GM19372 (cell line): ENCODE measurements at regions not wholly inside any gene's neighbourhood (a gene's known extent, or its start where the extent isn't known, plus 50 kb on each side); places are given as distances from the start of the nearest gene placed in this dataset.
"Not testable (repeated sequence)": the region's sequence is repeated elsewhere in the genome, so short reads cannot be mapped to it uniquely, and the experiment has no call there.

ENCODE experiments used
- ATAC-seq: cut with Tn5 transposase; IDR thresholded peaks from one replicate; pipeline ENCODE4 v1.9.1; 2021; ENCODE audit warnings: mild to moderate bottlenecking, low read depth, moderate library complexity; ENCODE audit not compliant: unreplicated experiment

DNA sequence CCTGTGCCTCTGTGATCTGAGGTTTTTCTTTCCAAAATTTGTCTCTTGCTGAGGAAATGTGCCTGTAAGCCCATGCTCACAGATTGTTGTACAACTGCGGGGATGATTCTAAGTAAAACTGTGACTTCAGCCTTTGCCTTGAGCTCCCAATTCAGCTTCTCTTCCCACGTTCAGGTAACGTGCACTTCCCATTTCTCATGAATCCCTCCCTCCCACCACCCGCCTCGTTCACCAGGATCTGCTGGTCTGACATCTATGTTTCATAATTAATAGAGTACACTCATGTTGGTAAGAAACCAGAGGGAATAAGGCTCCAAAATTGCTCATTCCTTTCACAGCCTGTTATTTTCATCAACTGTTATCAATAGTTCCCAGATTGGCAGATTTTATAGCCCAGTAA lies 332.6 kb upstream of the TPK1 start:
- ATAC-seq = no peak

DNA sequence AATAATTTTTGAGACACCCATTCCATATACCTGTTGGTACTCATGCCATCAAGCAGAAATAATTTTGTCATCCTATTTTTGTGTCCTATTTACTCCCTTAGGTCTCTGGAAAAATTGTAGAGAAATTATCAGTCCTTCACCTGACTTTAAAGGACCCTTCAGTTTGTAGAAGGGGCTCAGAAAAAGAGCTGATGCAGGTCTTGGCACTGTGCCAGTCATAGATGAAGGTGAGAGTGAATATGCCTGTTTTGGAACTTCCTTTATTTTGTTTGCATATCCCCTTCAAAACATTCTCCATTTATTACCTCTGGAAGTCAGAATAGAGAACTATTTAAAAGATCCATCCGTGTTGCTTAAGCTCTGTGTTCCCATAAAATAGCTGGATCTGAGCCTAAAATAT lies 321.0 kb upstream of the TPK1 start:
- no peak for ATAC-seq

DNA sequence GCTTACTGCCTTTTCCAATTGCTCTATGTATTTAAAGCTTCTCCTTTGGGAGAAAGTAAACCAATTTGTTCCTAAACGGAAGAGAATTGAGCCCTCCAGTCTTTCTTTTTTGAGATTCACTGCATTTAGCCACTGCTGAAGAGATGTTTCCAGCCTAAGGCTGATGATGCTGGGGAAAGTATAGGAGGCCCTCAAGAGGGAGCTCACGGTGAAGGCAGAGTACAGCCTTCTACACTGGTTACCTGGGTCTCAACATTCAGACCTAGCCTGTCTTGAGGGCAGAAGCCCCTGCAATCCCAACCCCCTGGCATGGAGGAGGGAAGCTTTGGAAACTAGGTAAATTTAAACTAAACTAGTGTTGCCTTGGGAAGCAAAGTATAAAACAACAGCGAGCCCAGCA lies 316.7 kb upstream of the TPK1 start:
- no peak for ATAC-seq

DNA sequence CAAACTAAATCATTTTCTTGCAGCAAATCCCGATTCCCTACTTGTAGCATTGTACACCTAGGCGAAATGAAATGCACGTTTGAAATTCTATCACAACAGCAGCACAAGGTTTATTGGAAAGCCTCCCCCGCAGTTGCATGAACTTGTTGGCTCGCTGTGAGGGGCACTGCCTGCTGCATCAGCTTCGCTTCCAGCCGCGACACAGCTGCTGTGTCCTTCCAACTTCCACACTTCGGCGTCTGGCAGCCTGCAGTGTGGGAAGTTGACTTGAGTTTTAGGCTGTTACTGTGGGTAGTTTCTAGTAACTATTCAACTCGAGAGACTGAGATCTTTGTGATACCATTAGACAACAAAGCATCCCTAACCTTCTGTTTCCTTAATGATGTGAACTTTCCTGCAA lies 315.8 kb upstream of the TPK1 start:
- no peak for ATAC-seq

DNA sequence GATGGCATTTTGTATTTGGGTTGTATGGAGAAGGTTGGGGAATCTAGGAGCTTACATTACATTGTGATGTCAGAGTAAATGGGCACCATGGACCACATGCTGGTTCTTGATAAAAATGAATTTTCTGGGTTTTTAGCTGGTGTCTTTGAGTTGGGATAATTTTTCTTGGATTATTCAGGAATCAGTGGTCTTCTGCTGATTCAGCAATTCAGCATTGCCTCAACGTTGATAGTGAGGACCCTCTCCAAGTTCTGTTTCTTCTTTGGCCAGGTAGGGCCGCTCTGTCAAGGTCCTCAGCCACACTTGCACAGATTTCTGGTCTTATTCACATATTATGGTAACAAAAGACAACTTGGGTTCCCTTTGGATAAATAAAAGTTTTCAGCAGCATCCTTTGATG lies 312.0 kb upstream of the TPK1 start:
- ATAC-seq = no peak

DNA sequence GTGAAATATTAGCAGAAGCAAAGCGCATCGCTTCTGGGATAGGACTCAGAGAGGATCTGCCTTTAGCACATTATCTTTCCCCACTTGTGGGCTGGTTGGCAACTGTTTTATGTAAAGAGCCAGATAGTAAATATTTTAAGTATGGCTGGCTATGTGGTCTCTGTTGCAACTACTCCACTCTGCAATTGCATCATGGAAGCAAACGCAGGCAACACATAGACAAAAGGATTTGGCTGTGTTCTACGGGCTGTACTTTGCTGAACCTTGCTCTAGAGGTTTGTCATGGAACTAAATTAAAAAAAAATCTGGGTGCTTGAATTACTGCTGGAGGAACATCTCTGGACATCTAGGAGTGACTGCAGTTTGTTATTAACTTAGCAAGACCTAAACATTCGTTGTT lies 307.8 kb upstream of the TPK1 start:
- ATAC-seq = no peak

DNA sequence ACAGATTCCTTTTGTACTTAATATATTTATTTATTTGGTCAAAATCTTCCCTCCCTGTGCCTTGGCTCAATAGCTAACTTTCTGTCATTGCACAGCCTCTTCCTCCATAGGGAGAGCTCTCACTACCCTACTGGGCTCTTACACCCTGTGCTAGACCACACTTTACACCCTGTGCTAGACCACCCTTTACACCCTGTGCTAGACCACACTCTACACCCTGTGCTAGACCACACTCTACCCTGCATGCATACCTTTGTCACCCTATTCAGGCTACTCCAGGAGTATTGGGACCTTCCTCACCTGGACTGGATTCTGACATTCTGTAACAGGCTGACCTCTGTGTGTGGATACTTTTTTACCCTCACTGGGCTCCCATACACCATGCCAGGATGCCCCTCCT lies 298.5 kb upstream of the TPK1 start:
- no peak for ATAC-seq

DNA sequence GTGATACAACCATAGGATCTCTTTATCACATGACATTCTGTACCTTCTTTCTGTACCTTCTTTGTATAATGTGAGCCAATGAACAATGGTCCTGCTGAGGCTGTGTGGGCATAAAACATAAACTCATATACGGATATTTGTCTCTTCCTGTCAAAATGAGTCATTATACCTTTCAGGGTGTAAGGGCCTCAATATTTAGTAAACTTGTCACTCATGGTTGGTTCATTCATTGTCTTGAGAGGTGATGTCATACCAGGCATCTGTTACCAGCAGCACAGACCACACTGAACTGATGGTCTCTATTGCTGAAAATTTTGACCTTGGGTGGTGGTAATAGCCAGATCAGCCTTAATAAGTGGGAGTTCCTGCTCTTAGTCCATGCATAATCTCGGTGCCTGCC lies 287.6 kb upstream of the TPK1 start:
- no peak for ATAC-seq

DNA sequence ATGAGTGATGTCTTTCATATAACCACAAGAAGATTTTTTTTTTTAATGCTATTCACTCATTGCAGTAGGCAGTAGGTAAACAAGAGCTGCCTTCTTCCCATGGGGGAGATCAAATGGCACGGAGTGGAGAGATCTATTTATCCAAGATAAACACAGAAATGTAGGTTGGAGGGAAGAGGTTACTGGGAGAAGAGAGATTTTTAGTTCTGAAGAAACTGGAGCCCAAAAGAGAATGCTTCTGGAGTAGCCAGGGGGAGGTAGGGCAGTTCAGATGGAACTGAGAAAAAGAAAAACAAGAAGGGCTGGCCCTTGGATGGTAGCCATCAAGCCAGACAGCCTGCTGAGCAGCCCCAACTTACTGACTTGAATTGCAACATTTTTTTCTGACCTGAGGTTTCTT lies 270.1 kb upstream of the TPK1 start:
- no peak for ATAC-seq

DNA sequence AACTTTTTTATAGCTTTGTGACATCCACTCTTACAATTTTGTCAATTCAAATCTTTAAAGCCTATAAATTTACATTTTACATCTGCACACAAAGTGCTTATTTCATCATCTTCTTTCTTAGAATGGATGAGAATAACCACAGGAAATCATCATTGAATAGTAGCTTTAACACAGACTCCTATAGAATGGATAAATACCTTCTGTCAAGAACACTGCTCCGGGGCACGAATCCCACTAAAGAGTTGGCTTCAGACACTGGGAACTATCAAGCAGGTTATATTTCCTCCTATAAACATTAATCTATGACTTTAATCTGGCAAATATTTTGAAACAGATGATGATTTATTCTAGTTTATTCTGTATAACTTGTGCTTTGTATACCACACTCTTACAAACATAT lies 269.7 kb upstream of the TPK1 start:
- ATAC-seq = no peak

DNA sequence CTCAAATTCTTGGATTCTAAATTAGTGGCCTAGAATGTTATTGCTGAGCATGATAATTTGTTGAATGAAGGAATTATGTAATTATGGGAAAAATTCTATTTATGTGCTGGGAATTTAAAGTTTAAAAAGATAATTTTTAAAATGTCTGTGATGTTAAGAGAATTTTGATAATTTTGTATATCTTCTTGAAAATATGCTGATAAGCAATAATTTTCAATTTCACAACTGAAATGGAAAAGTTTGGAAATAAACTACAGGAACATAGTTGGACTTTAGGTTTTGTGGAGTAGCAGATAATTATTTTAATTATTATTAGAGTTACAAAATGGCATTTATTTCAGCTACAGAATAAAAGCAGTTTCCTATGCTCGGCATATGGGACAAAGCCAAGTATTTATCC lies 268.5 kb upstream of the TPK1 start:
- no peak for ATAC-seq

DNA sequence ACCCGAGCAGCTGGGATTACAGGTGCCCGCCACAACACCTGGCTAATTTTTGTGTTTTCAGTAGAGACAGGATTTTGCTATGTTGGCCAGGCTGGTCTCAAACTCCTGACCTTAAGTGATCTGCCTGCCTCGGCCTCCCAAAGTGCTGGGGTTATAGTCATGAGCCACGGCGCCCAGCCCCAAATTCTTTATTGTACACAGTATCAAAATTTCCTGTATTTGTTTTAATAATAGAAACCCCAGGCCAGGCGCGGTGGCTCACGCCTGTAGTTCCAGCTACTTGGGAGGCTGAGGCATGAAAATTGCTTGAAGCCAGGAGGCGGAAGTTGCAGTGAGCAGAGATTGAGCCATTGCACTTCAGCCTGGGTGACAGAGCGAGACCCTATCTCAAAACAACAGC lies 266.3 kb upstream of the TPK1 start:
- not testable (repeated sequence) for ATAC-seq

DNA sequence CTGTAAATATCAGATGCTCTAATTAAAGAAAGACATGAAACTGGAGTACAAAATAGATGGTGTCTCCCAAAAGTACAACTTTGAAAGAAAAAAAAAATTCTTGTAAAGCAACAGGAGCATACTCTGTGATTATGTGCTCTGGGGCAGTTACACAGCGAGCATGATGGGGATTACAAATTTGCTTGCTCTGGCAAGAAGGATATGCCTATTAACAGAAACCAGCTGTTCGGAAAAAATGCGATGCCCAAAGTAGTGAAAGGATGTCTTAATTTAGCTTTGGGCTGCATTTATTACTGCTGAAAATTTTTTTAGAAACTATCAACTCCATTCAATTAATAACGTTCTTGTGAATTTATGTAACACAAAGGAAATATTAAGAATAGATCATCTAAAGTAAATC lies 256.9 kb upstream of the TPK1 start:
- ATAC-seq = no peak

DNA sequence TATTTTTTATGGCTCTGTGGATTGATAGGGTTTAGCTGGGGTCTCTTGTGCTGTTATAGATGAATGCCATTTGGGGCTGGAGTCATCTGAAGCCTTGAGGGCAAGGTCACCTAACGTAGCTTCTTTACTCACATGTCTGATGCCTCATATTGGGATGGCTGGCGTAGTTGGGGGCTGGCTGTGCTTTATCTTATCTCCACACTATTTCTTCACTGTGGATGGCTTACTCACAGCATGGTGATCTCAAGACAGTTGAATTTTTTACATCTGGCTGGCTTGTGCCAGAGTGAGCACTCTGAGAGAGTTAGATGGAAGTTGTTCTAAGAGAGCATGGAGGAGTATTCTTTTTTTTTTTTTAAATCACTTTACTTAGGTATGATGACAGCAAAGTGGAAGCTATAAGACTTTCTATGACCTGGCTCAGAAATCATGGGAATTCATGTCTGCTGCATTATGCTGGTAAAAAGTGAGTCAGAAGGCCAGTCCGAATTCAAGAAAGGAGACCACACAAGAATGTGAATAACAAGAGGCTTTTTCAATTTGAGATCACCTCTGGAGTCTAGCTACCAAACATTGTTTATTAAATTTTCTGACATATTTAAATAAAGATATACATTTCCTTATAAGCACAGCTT lies 252.4 kb upstream of the TPK1 start:
- ATAC-seq = no peak

DNA sequence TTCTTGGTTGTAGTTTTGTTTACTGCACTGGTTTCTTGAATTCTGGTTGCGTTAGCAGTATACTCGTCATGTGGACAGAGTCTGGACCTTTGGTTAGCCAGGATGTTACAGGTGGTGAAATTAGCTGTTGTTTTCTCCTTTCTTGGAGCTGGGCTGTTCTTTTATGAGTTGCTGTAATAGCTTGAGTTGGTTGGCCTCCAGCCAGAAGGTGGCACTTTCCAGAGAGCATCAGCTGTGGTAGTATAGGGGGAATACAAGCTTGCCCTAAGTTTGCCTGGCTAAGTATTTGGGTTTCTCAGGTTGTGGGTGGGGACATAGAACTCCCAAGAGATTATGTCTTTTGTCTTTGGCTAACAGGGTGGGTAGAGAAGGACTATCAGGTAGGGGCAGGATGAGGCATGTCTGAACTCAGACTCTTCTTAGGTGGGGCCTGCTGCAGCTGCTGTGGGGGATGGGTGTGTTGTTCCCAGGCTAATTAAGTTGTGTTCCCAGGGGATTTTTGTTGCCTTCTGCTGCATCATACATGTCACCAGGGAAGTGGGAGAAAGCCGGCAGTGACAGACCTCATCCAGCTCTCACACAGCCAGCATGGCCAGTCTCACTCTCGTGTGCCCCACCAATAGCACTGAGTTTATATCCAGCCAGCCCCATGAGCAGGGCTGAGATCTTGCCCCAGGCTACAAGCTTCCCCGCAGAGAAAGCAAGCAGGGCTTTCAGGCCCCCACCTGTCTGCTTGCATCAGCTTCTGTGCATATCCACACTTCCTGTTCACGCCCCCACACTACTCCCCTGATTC lies 246.7 kb upstream of the TPK1 start:
- no peak for ATAC-seq

DNA sequence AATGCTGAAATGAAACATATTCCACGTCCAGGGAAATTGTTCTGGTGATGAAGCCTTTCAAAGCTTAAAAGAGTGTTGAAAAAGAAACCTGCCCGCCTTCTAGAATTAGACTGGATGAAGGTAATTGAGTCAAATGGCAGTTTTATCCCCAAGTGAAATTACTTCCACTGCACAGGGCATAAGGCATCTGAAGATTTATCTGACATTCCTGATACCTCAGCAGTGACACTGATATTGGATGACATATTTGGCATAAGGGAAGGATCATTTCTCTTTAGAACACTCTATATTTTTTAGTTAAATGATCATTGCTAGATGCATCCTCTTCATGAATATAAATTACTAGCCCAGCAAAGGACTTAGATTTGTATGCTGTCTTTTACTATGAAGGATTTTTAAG lies 229.6 kb upstream of the TPK1 start:
- no peak for ATAC-seq

DNA sequence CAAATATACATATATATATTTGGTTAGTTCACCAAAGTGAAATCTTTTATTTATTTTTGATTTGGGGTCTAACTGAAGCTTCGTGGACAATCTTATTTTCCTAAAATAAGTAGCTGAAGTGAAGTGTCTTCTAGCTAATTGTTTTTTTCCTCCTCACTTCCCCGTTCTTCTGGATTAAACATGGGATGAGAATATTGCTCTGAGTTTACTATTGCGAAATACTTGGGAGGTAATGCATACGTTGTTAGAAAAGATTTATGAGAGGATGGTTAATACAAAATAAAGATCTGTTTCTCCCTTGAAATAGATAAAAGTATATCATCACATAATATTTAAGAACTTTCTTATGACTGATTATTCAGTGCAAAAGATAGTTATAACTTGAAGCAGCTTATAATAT lies 228.3 kb upstream of the TPK1 start:
- no peak for ATAC-seq

DNA sequence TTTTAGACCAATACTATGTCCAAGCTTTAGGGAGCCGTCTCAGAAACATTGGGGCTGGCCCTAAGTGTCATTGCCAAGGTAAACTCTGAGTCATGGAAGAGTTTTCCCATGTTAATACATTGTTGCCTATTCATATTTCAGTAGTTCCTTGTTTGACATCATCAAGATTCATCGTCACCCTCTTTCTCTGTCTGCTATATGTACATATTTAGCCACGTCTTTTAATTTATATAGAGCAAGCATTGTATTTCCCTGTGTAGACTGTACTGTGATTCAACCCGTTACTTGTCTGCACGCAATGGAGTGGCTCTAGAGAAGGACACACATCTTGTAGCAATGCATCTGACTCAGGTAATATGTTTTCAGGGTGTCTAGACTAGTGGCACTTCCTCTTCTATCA lies 217.9 kb upstream of the TPK1 start:
- ATAC-seq = no peak

DNA sequence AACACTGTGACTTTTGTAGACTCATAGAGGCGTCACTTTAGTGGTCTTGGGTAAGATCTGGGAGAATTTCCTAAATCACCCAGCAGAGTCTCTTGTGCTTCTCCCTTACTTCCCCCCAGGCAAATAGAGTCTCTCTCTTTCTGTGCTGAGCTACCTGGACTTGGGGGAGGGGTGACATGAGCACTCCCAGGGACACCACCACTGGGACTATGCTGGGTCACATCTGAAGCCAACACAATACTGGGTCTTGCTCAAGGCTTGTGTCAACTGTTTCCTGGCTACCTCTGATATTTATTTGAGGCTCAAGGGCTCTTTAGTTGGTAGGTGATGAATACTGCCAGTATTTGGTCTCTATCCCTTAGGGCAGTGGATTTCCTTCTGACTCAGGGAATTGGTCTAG lies 214.6 kb upstream of the TPK1 start:
- no peak for ATAC-seq

DNA sequence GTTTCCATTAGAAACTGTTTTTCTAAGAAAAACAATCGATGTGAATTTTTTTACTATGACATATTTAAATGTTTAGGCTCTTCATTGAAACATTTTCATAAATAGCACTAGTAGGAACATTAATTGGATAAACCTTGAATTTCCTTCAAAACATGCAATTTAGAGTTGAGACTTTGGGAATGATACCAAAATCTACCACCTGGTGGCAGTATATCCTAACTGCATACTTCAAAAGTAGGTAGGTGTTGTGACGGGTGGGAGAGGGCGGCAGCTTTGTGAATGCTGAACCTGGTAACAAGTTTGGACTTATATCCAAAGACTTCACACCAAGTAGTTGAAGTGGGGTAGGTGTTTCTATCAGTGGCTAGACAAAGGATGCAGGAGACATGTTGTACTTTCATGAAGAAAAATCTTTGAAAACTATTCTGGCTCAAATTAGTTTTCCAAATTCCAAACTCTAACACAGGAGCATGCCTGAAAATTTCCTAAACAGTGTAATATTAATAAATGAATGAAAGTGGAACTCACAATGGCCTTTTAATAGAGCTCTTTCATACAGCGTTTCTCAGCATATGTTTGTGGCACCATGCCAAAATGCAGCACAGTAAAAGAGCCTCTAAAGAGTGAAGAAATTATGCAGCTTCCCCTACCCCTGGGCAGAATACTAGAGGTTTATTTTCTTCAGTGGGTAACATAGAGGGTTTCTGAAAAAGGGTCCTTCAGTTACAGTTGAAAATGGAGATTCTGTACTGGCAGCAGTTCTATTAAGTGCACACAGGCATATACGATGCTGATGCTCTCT lies 201.0 kb upstream of the TPK1 start:
- ATAC-seq = peak; percentile 81

DNA sequence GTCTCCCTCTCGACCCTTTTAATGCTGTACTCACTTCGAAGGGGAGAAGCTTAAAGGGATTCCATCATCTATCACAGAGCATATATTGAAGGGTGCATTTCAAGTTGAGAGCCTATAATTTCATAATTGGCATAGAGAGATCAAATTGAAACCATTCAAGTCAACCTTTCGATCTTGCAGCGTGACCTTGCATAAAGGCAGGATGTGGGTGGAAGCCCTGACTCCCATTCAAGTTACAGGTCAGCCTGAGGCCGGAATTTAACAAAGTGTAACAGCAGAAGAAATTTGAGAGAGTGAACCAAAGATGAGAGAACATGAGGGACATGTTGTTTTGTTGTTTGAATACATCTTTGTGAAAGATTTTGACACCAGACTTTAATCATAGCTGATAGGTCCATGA lies 195.3 kb upstream of the TPK1 start:
- no peak for ATAC-seq

DNA sequence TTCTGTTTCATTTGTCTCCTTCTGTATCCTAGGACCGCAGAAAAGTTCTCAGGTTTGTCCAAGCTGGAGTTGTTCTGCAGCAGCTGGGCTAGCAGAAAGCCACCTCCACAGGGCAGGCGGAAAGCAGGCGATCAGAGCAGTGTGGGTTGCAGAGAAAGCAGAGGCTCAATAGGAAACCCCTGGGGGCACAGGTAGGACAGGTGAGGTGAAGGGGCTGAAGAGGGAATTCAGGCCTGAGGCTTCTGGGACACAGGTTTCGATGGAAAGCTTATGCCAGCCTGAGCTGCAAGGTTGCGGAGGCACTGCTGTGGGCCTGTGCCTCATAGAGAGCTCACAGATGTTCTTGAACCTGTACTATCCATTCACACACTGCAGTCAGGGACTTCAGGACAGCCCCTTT lies 194.9 kb upstream of the TPK1 start:
- ATAC-seq = no peak
